ENCODE measurements at regions not wholly inside any gene's neighbourhood (a gene's known extent, or its start where the extent isn't known, plus 50 kb on each side); places are given as distances from the start of the nearest gene placed in this dataset.

- H3K27ac ChIP-seq (ENCODE audit: low read depth in 1 of 2, low read length in 2 of 2): no peak overlapping the region
- Mint-ChIP-seq H3K36me3 (no peaks in the 10 kb centered on the region), H3K27me3 (ENCODE audit: low read depth in 3 of 3) (peaks cover 0 to 5% (median 3%) of the 10 kb centered on the region in 3 donors), H3K9me3 (peaks cover 2 to 17% (median 8%) of the 10 kb centered on the region in 7 donors), H3K4me1 (peaks cover 13% of the 10 kb centered on the region), H3K4me3 (no peak overlapping the region), H3K27ac (no peak overlapping the region)
- WGBS (ENCODE audit: insufficient coverage): no CpG with 5 or more reads among the region's 2 CpGs
- intact Hi-C loops (cut with micrococcal nuclease): no loop called here
- H2AFZ ChIP-seq (ENCODE audit: insufficient read depth, low read depth, low read length, poor library complexity, severe bottlenecking): no peak overlapping the region
- no peaks in the 10 kb centered on the region for H4K20me1 ChIP-seq (ENCODE audit: insufficient read depth, low read length)
- no peaks in the 10 kb centered on the region for H3K79me2 ChIP-seq (ENCODE audit: insufficient read depth, low read length)
- peaks cover 8 to 15% of the 10 kb centered on the region in 2 donors for H3K4me1 ChIP-seq (ENCODE audit: control insufficient read depth in 1 of 2, insufficient read depth in 2 of 2, low read length in 2 of 2)
- no peak for TF ChIP-seq CTCF (IDR thresholded peaks at IDR 0.05)
- H3K9ac ChIP-seq (ENCODE audit: insufficient read depth, low read length, poor library complexity, severe bottlenecking): no peak overlapping the region
- H3K36me3 ChIP-seq (replicated peaks in 1 of 2; ENCODE audit: control insufficient read depth in 1 of 2, insufficient read depth in 2 of 2, low read length in 2 of 2): no peaks in the 10 kb centered on the region
- no peak overlapping the region for H3K4me2 ChIP-seq (replicated peaks; ENCODE audit: extremely low read depth, low read length, poor library complexity, severe bottlenecking)
- H3K4me3 ChIP-seq (replicated peaks in 1 of 3; ENCODE audit: low read depth in 2 of 3, low read length in 3 of 3): no peak overlapping the region
- H3K9me3 ChIP-seq (replicated peaks in 1 of 2; ENCODE audit: control insufficient read depth in 1 of 2, insufficient read depth in 1 of 2, low read length in 2 of 2): peaks cover 0 to 9% of the 10 kb centered on the region in 2 donors
- DNase-seq: no peak
- no peaks in the 10 kb centered on the region for H3K27me3 ChIP-seq (ENCODE audit: control insufficient read depth in 2 of 2, insufficient read depth in 2 of 2, low read length in 2 of 2)
Measured at GRCh38 chr4:138330531-138330930, 88.4 kb upstream of the SLC7A11 start.

GRCh38 chr4:138329506-138330070 is 87.4 kb upstream of the SLC7A11 start:
- Histone ChIP-seq H3K79me2 (ENCODE audit: insufficient read depth, low read length) (no peaks in the 10 kb centered on the region), H4K20me1 (ENCODE audit: insufficient read depth, low read length) (no peaks in the 10 kb centered on the region), H3K4me2 (replicated peaks; ENCODE audit: extremely low read depth, low read length, poor library complexity, severe bottlenecking) (no peak overlapping the region), H2AFZ (ENCODE audit: insufficient read depth, low read depth, low read length, poor library complexity, severe bottlenecking) (no peak overlapping the region), H3K36me3 (replicated peaks in 1 of 2; ENCODE audit: control insufficient read depth in 1 of 2, insufficient read depth in 2 of 2, low read length in 2 of 2) (no peaks in the 10 kb centered on the region), H3K9me3 (replicated peaks in 1 of 2; ENCODE audit: control insufficient read depth in 1 of 2, insufficient read depth in 1 of 2, low read length in 2 of 2) (peaks cover 0 to 9% of the 10 kb centered on the region in 2 donors), H3K27me3 (ENCODE audit: control insufficient read depth in 2 of 2, insufficient read depth in 2 of 2, low read length in 2 of 2) (no peaks in the 10 kb centered on the region), H3K9ac (ENCODE audit: insufficient read depth, low read length, poor library complexity, severe bottlenecking) (no peak overlapping the region), H3K4me1 (ENCODE audit: control insufficient read depth in 1 of 2, insufficient read depth in 2 of 2, low read length in 2 of 2) (peaks cover 8 to 15% of the 10 kb centered on the region in 2 donors), H3K4me3 (replicated peaks in 1 of 3; ENCODE audit: low read depth in 2 of 3, low read length in 3 of 3) (no peak overlapping the region), H3K27ac (ENCODE audit: low read depth in 1 of 2, low read length in 2 of 2) (no peak overlapping the region)
- intact Hi-C loops (cut with micrococcal nuclease): no loop called here
- H3K9me3 Mint-ChIP-seq: peaks cover 2 to 17% (median 8%) of the 10 kb centered on the region in 7 donors
- H3K36me3 Mint-ChIP-seq: no peaks in the 10 kb centered on the region
- no peak overlapping the region for H3K4me3 Mint-ChIP-seq
- H3K27ac Mint-ChIP-seq: peak overlapping the region in 1 of 7 donors; percentile 14
- DNase-seq: no peak
- peaks cover 0 to 5% (median 2%) of the 10 kb centered on the region in 3 donors for H3K27me3 Mint-ChIP-seq (ENCODE audit: low read depth in 3 of 3)
- 88% methylated on average over 3 of the region's 6 CpGs for WGBS (ENCODE audit: insufficient coverage)
- H3K4me1 Mint-ChIP-seq: peaks cover 13% of the 10 kb centered on the region
- TF ChIP-seq CTCF (IDR thresholded peaks at IDR 0.05): no peak

Measured in CD14-positive monocyte (primary cell).